ENCODE measurements at regions not wholly inside any gene's neighbourhood (a gene's known extent, or its start where the extent isn't known, plus 50 kb on each side); places are given as distances from the start of the nearest gene placed in this dataset.

DNA sequence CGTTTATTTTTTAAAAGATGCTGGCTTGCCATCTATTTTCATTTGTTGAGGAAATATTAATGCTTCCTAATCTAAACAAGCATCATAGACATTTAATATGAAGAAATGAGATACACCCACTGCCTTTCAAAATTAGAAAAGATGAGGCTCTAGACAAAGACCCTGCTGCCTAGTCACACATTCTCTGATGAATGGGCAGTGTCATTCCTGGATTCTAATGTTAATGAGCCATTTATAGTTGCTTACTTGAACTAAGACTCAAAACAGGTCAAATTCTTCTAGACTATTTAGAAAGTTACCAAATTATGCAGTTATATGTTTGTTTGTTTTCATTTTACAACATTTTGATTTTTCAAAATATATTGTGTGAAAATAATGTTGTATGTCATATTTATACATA lies 237.6 kb downstream of the CDH7 start:
- DNase-seq (no peak), FAIRE-seq (no peak)
- Histone ChIP-seq H3K27ac (ENCODE audit: low read depth in 2 of 2, low read length in 2 of 2) (no peak overlapping the region), H3K36me3 (ENCODE audit: control insufficient read depth in 2 of 3, insufficient read depth in 3 of 3, low read length in 3 of 3) (no peaks in the 10 kb centered on the region), H3K27me3 (ENCODE audit: control insufficient read depth, insufficient read depth, low read length) (no peaks in the 10 kb centered on the region), H3K4me3 (ENCODE audit: low read length in 3 of 3) (no peak overlapping the region), H3K9ac (ENCODE audit: low read length in 3 of 3) (no peak overlapping the region), H3K9me3 (ENCODE audit: control insufficient read depth in 2 of 3, insufficient read depth in 1 of 3, low read length in 3 of 3) (no peaks in the 10 kb centered on the region), H3K4me1 (ENCODE audit: control insufficient read depth in 2 of 3, insufficient read depth in 2 of 3, low read depth in 1 of 3, low read length in 3 of 3) (no peaks in the 10 kb centered on the region)
- intact Hi-C loops (cut with DNase I): no loop called here
- TF ChIP-seq, protein P1, sequence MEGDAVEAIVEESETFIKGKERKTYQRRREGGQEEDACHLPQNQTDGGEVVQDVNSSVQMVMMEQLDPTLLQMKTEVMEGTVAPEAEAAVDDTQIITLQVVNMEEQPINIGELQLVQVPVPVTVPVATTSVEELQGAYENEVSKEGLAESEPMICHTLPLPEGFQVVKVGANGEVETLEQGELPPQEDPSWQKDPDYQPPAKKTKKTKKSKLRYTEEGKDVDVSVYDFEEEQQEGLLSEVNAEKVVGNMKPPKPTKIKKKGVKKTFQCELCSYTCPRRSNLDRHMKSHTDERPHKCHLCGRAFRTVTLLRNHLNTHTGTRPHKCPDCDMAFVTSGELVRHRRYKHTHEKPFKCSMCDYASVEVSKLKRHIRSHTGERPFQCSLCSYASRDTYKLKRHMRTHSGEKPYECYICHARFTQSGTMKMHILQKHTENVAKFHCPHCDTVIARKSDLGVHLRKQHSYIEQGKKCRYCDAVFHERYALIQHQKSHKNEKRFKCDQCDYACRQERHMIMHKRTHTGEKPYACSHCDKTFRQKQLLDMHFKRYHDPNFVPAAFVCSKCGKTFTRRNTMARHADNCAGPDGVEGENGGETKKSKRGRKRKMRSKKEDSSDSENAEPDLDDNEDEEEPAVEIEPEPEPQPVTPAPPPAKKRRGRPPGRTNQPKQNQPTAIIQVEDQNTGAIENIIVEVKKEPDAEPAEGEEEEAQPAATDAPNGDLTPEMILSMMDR (IDR thresholded peaks at IDR 0.05; ENCODE audit: borderline replicate concordance, extremely low read depth, insufficient read depth): no peak

DNA sequence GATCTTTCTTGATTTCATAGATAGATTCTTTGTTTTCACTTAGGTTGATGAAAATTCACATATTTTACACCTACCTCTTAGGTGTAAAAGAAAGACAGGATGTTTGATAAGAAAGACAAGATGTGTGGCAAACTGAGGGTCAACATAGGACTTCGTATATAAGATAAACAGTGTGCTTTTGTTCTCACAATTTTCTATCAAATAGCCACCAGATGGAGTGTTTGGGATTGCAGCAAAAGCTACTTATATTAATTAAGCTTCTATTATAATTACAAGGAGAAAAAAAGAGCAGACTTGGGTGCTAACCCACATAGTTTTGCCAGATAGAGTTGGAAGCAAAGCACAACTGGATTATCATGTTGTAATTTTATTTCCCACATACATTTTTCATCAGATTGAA lies 232.9 kb downstream of the CDH7 start:
- H3K9ac ChIP-seq (ENCODE audit: low read length in 3 of 3): no peak overlapping the region
- no peaks in the 10 kb centered on the region for H3K27me3 ChIP-seq (ENCODE audit: control insufficient read depth, insufficient read depth, low read length)
- FAIRE-seq: no peak
- intact Hi-C loops (cut with DNase I): no loop called here
- H3K27ac ChIP-seq (ENCODE audit: low read depth in 2 of 2, low read length in 2 of 2): no peak overlapping the region
- H3K4me1 ChIP-seq (ENCODE audit: control insufficient read depth in 2 of 3, insufficient read depth in 2 of 3, low read depth in 1 of 3, low read length in 3 of 3): no peaks in the 10 kb centered on the region
- no peaks in the 10 kb centered on the region for H3K9me3 ChIP-seq (ENCODE audit: control insufficient read depth in 2 of 3, insufficient read depth in 1 of 3, low read length in 3 of 3)
- no peak for DNase-seq
- H3K4me3 ChIP-seq (ENCODE audit: low read length in 3 of 3): no peak overlapping the region
- H3K36me3 ChIP-seq (ENCODE audit: control insufficient read depth in 2 of 3, insufficient read depth in 3 of 3, low read length in 3 of 3): no peaks in the 10 kb centered on the region
- TF ChIP-seq, protein P1 (IDR thresholded peaks at IDR 0.05; ENCODE audit: borderline replicate concordance, extremely low read depth, insufficient read depth): no peak

DNA sequence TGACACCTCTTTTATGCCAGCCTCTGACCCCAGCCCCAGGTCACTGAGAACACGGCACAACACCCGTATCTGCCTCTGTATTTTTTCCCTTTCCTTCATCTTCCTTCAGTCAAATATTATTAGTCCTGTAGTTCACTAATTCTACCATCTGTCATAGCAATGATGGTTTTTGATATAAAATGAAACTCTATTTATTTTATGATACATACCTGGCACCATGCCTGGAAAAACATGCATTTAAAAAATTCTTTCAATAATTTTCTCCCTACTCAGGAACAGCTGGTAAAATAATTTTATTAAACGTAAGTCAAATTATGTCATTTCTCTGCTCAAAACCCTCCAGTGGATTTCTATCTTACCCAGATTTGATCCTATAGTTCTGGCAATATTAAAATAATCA lies 224.7 kb downstream of the CDH7 start:
- no peaks in the 10 kb centered on the region for H3K9me3 ChIP-seq (ENCODE audit: control insufficient read depth in 2 of 3, insufficient read depth in 1 of 3, low read length in 3 of 3)
- TF ChIP-seq, protein P1 (IDR thresholded peaks at IDR 0.05; ENCODE audit: borderline replicate concordance, extremely low read depth, insufficient read depth): no peak
- no peaks in the 10 kb centered on the region for H3K36me3 ChIP-seq (ENCODE audit: control insufficient read depth in 2 of 3, insufficient read depth in 3 of 3, low read length in 3 of 3)
- no peaks in the 10 kb centered on the region for H3K27me3 ChIP-seq (ENCODE audit: control insufficient read depth, insufficient read depth, low read length)
- no peak overlapping the region for H3K27ac ChIP-seq (ENCODE audit: low read depth in 2 of 2, low read length in 2 of 2)
- intact Hi-C loops (cut with DNase I): no loop called here
- no peak for FAIRE-seq
- DNase-seq: no peak
- H3K9ac ChIP-seq (ENCODE audit: low read length in 3 of 3): no peak overlapping the region
- H3K4me3 ChIP-seq (ENCODE audit: low read length in 3 of 3): no peak overlapping the region
- H3K4me1 ChIP-seq (ENCODE audit: control insufficient read depth in 2 of 3, insufficient read depth in 2 of 3, low read depth in 1 of 3, low read length in 3 of 3): no peaks in the 10 kb centered on the region

DNA sequence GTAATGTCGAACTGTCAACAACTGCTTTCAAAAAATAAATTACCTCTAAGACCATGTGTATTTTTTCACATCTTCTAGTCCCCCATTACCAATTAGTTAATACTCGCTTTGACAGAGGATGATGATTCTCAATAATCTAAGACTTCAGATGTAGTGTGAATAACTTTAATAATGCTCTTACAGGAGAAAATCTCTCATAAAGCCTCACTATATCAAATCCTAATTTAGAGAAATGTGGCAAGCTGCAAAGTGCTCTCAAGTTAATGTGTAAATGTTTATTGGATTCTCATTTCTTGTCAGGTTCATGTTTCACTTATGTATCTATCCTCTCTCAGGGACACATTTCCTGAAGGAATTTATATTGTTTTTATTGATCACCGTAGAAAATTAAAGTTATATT lies 223.9 kb downstream of the CDH7 start:
- TF ChIP-seq, protein P1 (IDR thresholded peaks at IDR 0.05; ENCODE audit: borderline replicate concordance, extremely low read depth, insufficient read depth): no peak
- Histone ChIP-seq H3K9ac (ENCODE audit: low read length in 3 of 3) (no peak overlapping the region), H3K9me3 (ENCODE audit: control insufficient read depth in 2 of 3, insufficient read depth in 1 of 3, low read length in 3 of 3) (no peaks in the 10 kb centered on the region), H3K27ac (ENCODE audit: low read depth in 2 of 2, low read length in 2 of 2) (no peak overlapping the region), H3K4me3 (ENCODE audit: low read length in 3 of 3) (no peak overlapping the region), H3K36me3 (ENCODE audit: control insufficient read depth in 2 of 3, insufficient read depth in 3 of 3, low read length in 3 of 3) (no peaks in the 10 kb centered on the region), H3K4me1 (ENCODE audit: control insufficient read depth in 2 of 3, insufficient read depth in 2 of 3, low read depth in 1 of 3, low read length in 3 of 3) (no peaks in the 10 kb centered on the region), H3K27me3 (ENCODE audit: control insufficient read depth, insufficient read depth, low read length) (no peaks in the 10 kb centered on the region)
- FAIRE-seq (no peak), DNase-seq (no peak)
- intact Hi-C loops (cut with DNase I): no loop called here
